GM08714 (cell line): ENCODE measurements at regions not wholly inside any gene's neighbourhood (a gene's known extent, or its start where the extent isn't known, plus 50 kb on each side); places are given as distances from the start of the nearest gene placed in this dataset.

Experiments used
- H3K4me3 ChIP-seq: fragments of 200-500 bp; sonication (Bioruptor generic); 2 replicates; pipeline ENCODE4 v1.5.1; 2014; ENCODE audit warnings: mild to moderate bottlenecking, low read length, inconsistent platforms
- ZNF274 ChIP-seq: IDR thresholded peaks from 2 replicates; pipeline ENCODE4 v1.6.1; 2012; ENCODE audit warnings: mild to moderate bottlenecking, low read depth, low read length

GRCh38 chr13:26965952-26966700 is 205.5 kb downstream of the USP12 start:
- no peak overlapping the region for H3K4me3 ChIP-seq
- TF ChIP-seq ZNF274 = no peak

GRCh38 chr13:26964278-26965250 is 204.0 kb upstream of the GPR12 start:
- no peak for TF ChIP-seq ZNF274
- H3K4me3 ChIP-seq = no peak overlapping the region

- no peak for TF ChIP-seq ZNF274
- no peak overlapping the region for H3K4me3 ChIP-seq
These were observed 202.1 kb upstream of the GPR12 start for GRCh38 chr13:26962671-26963070.

- no peak overlapping the region for H3K4me3 ChIP-seq
- no peak for TF ChIP-seq ZNF274
These were observed 201.5 kb upstream of the GPR12 start for GRCh38 chr13:26961890-26962615.

- no peak for TF ChIP-seq ZNF274
These were observed 196.6 kb upstream of the GPR12 start for GRCh38 chr13:26957182-26957581.

GRCh38 chr13:26956522-26957142 is 196.0 kb upstream of the GPR12 start:
- no peak for TF ChIP-seq ZNF274
- no peak overlapping the region for H3K4me3 ChIP-seq

More at GRCh38 chr13:26957182-26957581, 196.6 kb upstream of the GPR12 start:
- no peak overlapping the region for H3K4me3 ChIP-seq

- no peak for TF ChIP-seq ZNF274
- H3K4me3 ChIP-seq = no peak overlapping the region
These were observed 194.4 kb upstream of the GPR12 start for GRCh38 chr13:26954976-26955375.

- TF ChIP-seq ZNF274 = no peak
- H3K4me3 ChIP-seq = no peak overlapping the region
These were observed 192.7 kb upstream of the GPR12 start for GRCh38 chr13:26953291-26953690.

GRCh38 chr13:26952551-26953143 is 192.1 kb upstream of the GPR12 start:
- TF ChIP-seq ZNF274 = no peak
- no peak overlapping the region for H3K4me3 ChIP-seq

- no peak for TF ChIP-seq ZNF274
These were observed 191.1 kb upstream of the GPR12 start for GRCh38 chr13:26951581-26952177.

GRCh38 chr13:26950968-26951367 is 190.4 kb upstream of the GPR12 start:
- H3K4me3 ChIP-seq = no peak overlapping the region
- no peak for TF ChIP-seq ZNF274

More at GRCh38 chr13:26951581-26952177, 191.1 kb upstream of the GPR12 start:
- no peak overlapping the region for H3K4me3 ChIP-seq

GRCh38 chr13:26950546-26950945 is 190.0 kb upstream of the GPR12 start:
- TF ChIP-seq ZNF274 = no peak

More at GRCh38 chr13:26950546-26950945, 190.0 kb upstream of the GPR12 start:
- no peak overlapping the region for H3K4me3 ChIP-seq
